Right atrium auricular region (tissue), 2 donors: ENCODE measurements at regions not wholly inside any gene's neighbourhood (a gene's known extent, or its start where the extent isn't known, plus 50 kb on each side); places are given as distances from the start of the nearest gene placed in this dataset.

Experiments used
- DNase-seq: peaks from one replicate; pipeline ENCODE4 v3.0.0-alpha.2; 2019; ENCODE audit warnings: low spot score
- H3K27ac ChIP-seq, 2 donors: fragments of 200-600 bp; sonication (generic); 1 replicate in 1 of 2; 2 replicates in 1 of 2; pipeline ENCODE4 v1.5.1; 2016 to 2019
- H3K27me3 ChIP-seq, 2 donors: fragments of 200-600 bp; sonication (generic); one replicate each; pipeline versions ENCODE4 v1.5.1 to v1.6.0; 2017 to 2019
- H3K36me3 ChIP-seq: fragments of 200-600 bp; sonication (generic); one replicate; pipeline ENCODE4 v1.5.1; 2016
- H3K4me1 ChIP-seq, 2 donors: fragments of 200-600 bp; sonication (generic); one replicate each; pipeline versions ENCODE4 v1.5.1 to v1.6.0; 2017 to 2019
- H3K4me3 ChIP-seq, 2 donors: fragments of 200-600 bp; sonication (generic); 1 replicate in 1 of 2; 2 replicates in 1 of 2; pipeline ENCODE4 v1.5.1; 2017 to 2019; ENCODE audit warnings: mild to moderate bottlenecking in 1 of 2, moderate library complexity in 1 of 2
- H3K9me3 ChIP-seq, 2 donors: fragments of 200-600 bp; sonication (generic); one replicate each; pipeline ENCODE4 v1.5.1; 2019
- TF ChIP-seq, protein P1 (sequence below), 2 donors: fragments of 200-600 bp; sonication (generic); IDR thresholded peaks; one replicate each; pipeline ENCODE4 v1.5.1; 2019; ENCODE audit warnings: antibody characterized with exemption in 2 of 2

DNA sequence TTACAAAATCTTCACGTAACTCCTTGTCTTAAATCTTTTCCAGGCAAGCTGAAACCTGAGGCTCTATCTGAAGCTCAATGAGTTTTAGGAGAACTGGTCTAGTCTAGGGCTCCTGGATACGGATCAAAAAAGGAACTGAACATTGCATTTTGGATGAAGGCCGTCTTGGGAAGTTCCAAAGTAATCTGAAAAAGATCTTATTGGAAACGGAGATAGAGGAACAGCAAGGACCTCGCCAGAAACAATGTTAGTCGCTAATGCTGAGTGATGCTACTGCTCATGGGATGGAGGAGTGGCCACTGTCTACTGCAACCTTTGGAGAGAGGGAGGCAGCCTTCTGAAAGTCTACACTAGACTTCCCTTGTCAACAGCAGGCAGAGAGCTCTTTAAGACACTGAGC is 91.4 kb upstream of the ATXN1 start:
- H3K27ac ChIP-seq: no peak overlapping the region
- no peaks in the 10 kb centered on the region for H3K36me3 ChIP-seq
- no peaks in the 10 kb centered on the region for H3K27me3 ChIP-seq
- TF ChIP-seq, protein P1, sequence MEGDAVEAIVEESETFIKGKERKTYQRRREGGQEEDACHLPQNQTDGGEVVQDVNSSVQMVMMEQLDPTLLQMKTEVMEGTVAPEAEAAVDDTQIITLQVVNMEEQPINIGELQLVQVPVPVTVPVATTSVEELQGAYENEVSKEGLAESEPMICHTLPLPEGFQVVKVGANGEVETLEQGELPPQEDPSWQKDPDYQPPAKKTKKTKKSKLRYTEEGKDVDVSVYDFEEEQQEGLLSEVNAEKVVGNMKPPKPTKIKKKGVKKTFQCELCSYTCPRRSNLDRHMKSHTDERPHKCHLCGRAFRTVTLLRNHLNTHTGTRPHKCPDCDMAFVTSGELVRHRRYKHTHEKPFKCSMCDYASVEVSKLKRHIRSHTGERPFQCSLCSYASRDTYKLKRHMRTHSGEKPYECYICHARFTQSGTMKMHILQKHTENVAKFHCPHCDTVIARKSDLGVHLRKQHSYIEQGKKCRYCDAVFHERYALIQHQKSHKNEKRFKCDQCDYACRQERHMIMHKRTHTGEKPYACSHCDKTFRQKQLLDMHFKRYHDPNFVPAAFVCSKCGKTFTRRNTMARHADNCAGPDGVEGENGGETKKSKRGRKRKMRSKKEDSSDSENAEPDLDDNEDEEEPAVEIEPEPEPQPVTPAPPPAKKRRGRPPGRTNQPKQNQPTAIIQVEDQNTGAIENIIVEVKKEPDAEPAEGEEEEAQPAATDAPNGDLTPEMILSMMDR (IDR thresholded peaks at IDR 0.05): no peak
- no peaks in the 10 kb centered on the region for H3K9me3 ChIP-seq
- no peak for DNase-seq
- peaks cover 0 to 10% of the 10 kb centered on the region in 2 donors for H3K4me1 ChIP-seq
- H3K4me3 ChIP-seq: no peak overlapping the region

DNA sequence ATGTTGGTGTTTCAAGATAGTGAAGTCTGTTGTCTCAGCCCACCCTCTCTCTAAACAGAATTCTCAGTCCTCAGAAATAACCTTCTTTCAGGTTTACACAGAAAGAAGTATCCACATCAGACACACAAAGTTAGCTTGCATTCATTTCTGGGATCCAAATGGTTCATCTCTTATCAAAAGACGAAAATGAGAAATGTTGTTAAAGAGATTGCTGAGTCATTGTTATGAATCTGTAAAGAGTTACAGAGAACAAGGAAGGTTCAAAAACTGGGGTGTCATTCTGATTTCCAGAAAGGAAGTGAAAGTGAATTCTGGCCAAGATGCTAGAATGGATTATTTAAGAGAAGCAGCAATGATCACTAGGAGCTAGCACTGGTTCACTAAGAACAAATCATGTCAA is 90.5 kb upstream of the ATXN1 start:
- no peak for DNase-seq
- no peaks in the 10 kb centered on the region for H3K36me3 ChIP-seq
- no peak overlapping the region for H3K4me3 ChIP-seq
- no peak overlapping the region for H3K27ac ChIP-seq
- TF ChIP-seq, protein P1 (IDR thresholded peaks at IDR 0.05): no peak
- H3K4me1 ChIP-seq: peaks cover 0 to 10% of the 10 kb centered on the region in 2 donors
- no peaks in the 10 kb centered on the region for H3K9me3 ChIP-seq
- no peaks in the 10 kb centered on the region for H3K27me3 ChIP-seq

DNA sequence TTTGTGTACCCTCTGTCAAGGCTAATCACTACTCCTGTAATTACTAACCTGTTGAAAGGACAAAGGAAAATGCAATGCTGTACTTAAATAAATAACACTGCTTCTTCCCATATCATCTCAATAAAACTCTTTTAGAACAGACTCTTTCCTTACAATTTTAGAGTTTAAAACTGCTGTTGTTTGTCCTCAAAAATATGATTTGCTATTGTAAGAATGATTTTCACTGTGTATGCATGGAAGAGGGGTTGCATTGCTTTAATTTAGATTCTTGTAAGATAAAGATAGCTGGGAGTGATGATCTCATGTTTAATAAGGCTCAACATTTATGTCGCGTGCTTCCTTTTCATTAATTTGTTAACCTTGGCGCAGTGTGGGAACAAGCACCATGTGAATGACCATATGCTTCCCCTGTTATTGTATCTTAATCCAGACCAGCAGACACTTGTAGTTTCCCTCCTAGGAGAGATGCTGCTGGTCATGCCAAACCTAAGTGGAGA is 89.8 kb upstream of the ATXN1 start:
- TF ChIP-seq, protein P1 (IDR thresholded peaks at IDR 0.05): no peak
- H3K27me3 ChIP-seq: no peaks in the 10 kb centered on the region
- no peak overlapping the region for H3K27ac ChIP-seq
- H3K36me3 ChIP-seq: no peaks in the 10 kb centered on the region
- no peak overlapping the region for H3K4me3 ChIP-seq
- DNase-seq: no peak
- H3K4me1 ChIP-seq: peaks cover 0 to 10% of the 10 kb centered on the region in 2 donors
- no peaks in the 10 kb centered on the region for H3K9me3 ChIP-seq

DNA sequence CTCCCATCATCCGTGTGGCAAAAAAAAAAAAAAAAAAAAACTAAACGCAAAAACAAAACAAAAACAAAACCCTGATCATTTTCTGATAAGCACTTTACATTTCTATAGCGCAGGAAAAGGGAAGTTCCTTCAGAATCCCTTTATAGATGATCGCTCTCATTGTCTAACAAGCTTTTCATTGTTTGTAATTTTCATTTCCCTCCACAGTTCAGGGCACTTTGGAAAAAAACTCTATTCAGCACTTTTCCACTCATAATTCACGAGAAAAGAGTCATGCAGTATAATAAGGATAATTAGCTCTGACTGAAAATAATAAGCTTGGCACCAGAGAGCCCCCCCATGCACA is 89.4 kb upstream of the ATXN1 start:
- H3K9me3 ChIP-seq: no peaks in the 10 kb centered on the region
- H3K36me3 ChIP-seq: no peaks in the 10 kb centered on the region
- TF ChIP-seq, protein P1 (IDR thresholded peaks at IDR 0.05): no peak
- no peak overlapping the region for H3K27ac ChIP-seq
- DNase-seq: no peak
- peaks cover 0 to 10% of the 10 kb centered on the region in 2 donors for H3K4me1 ChIP-seq
- H3K4me3 ChIP-seq: no peak overlapping the region
- H3K27me3 ChIP-seq: no peaks in the 10 kb centered on the region

DNA sequence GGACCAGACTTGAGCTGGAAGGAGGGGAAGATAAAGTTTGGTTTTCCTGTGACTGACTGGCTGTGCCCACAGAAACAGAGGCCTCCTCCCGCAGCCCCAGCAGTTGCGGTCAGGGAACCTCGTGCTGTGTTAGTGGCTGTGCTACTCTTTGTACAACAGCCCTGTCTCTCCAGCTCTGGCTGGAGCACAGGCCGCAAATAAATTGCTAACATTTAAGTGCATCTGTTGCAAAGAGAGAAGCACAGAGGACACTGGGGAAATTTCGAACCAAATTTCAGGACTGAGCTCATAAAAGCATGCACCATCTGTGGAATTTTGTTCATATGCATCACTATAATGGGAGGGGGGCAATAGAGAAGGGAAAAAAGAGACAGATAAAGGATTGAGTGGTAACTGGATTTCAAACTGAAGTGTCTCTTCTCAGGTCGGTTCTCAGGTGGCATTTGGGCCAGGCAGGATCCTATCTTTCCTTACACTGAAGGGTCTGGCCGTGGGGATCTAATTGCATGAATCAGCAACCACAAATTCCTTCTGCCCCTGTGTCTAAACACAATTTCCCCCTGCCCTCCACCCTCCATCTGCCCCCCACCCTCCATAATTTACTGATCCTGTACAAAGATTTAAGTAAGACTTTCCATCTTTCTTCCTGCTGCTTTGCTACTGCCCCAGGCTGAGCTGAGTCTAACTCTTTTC is 88.9 kb upstream of the ATXN1 start:
- TF ChIP-seq, protein P1 (IDR thresholded peaks at IDR 0.05): no peak

More for the DNA sequence above, 88.9 kb upstream of the ATXN1 start:
- no peak for DNase-seq
- H3K36me3 ChIP-seq: no peaks in the 10 kb centered on the region
- peaks cover 0 to 10% of the 10 kb centered on the region in 2 donors for H3K4me1 ChIP-seq
- no peak overlapping the region for H3K4me3 ChIP-seq
- H3K9me3 ChIP-seq: no peaks in the 10 kb centered on the region
- H3K27me3 ChIP-seq: no peaks in the 10 kb centered on the region
- peak overlapping the region; percentile 5 to 72 for H3K27ac ChIP-seq
